Lower lobe of right lung (tissue), 2 donors: ENCODE measurements at regions not wholly inside any gene's neighbourhood (a gene's known extent, or its start where the extent isn't known, plus 50 kb on each side); places are given as distances from the start of the nearest gene placed in this dataset.

Experiments used
- ATAC-seq, 2 donors: fragments of 200-7000 bp; cut with Tn5 transposase; one replicate each; pipeline ENCODE4 v1.9.1; 2020 to 2022; ENCODE audit warnings: mild to moderate bottlenecking in 2 of 2, moderate library complexity in 2 of 2
- DNase-seq: peaks from one replicate; pipeline ENCODE4 v3.0.0-alpha.2; 2020
- H3K27ac ChIP-seq: fragments of 200-600 bp; one replicate; pipeline ENCODE4 v1.8.0; 2022
- H3K27me3 ChIP-seq: fragments of 200-600 bp; one replicate; pipeline ENCODE4 v1.8.0; 2022; ENCODE audit warnings: low read depth
- H3K36me3 ChIP-seq: fragments of 200-600 bp; one replicate; pipeline ENCODE4 v1.8.0; 2022; ENCODE audit warnings: mild to moderate bottlenecking
- H3K4me1 ChIP-seq: fragments of 200-600 bp; one replicate; pipeline ENCODE4 v1.8.0; 2022
- H3K4me3 ChIP-seq: fragments of 200-600 bp; one replicate; pipeline ENCODE4 v1.8.0; 2022; ENCODE audit warnings: mild to moderate bottlenecking
- H3K9me3 ChIP-seq: fragments of 200-600 bp; one replicate; pipeline ENCODE4 v1.8.0; 2022
- CTCF ChIP-seq: fragments of 200-600 bp; IDR thresholded peaks from one replicate; pipeline ENCODE4 v1.8.0; 2022; ENCODE audit warnings: antibody characterized with exemption, mild to moderate bottlenecking
- intact Hi-C: fragments of 100-400 bp; cut with DNase I; formaldehyde crosslinking; loops from one replicate; pipeline ENCODE4 v1.11.0; 2022
- donor health status: DM: no; HTN: yes; CAD: no; lungs with severe emphysema.

- intact Hi-C loops: no loop called here
- ATAC-seq (no peak), DNase-seq (no peak)
- Histone ChIP-seq H3K9me3 (no peaks in the 10 kb centered on the region), H3K27me3 (no peaks in the 10 kb centered on the region), H3K36me3 (no peaks in the 10 kb centered on the region), H3K4me3 (no peak overlapping the region), H3K4me1 (no peaks in the 10 kb centered on the region), H3K27ac (no peak overlapping the region)
- no peak for TF ChIP-seq CTCF
Observed at GRCh38 chr1:73907051-73907450, 290.9 kb downstream of the LRRIQ3 start.

- ATAC-seq (no peak), DNase-seq (no peak)
- no peak for TF ChIP-seq CTCF
- no peaks in the 10 kb centered on the region for H3K4me1 ChIP-seq
- H3K27ac ChIP-seq: no peak overlapping the region
- no peaks in the 10 kb centered on the region for H3K27me3 ChIP-seq
- no peak overlapping the region for H3K4me3 ChIP-seq
- intact Hi-C loops: no loop called here
- no peaks in the 10 kb centered on the region for H3K36me3 ChIP-seq
- H3K9me3 ChIP-seq: no peaks in the 10 kb centered on the region
Observed at GRCh38 chr1:73903092-73903491, 294.9 kb downstream of the LRRIQ3 start.

- no peaks in the 10 kb centered on the region for H3K27me3 ChIP-seq
- intact Hi-C loops: no loop called here
- no peaks in the 10 kb centered on the region for H3K9me3 ChIP-seq
- no peak for ATAC-seq
- no peak overlapping the region for H3K4me3 ChIP-seq
- no peaks in the 10 kb centered on the region for H3K36me3 ChIP-seq
- H3K4me1 ChIP-seq: no peaks in the 10 kb centered on the region
- DNase-seq: no peak
- H3K27ac ChIP-seq: no peak overlapping the region
- no peak for TF ChIP-seq CTCF
Observed at GRCh38 chr1:73901738-73902137, 296.2 kb downstream of the LRRIQ3 start.

- ATAC-seq: no peak
Observed at GRCh38 chr1:73899311-73899710, 298.7 kb downstream of the LRRIQ3 start.

GRCh38 chr1:73898540-73898939 lies 299.4 kb downstream of the LRRIQ3 start:
- intact Hi-C loops: no loop called here
- DNase-seq (no peak), ATAC-seq (no peak)
- no peak overlapping the region for H3K4me3 ChIP-seq
- no peaks in the 10 kb centered on the region for H3K36me3 ChIP-seq
- no peaks in the 10 kb centered on the region for H3K4me1 ChIP-seq
- no peaks in the 10 kb centered on the region for H3K27me3 ChIP-seq
- H3K9me3 ChIP-seq: no peaks in the 10 kb centered on the region
- no peak for TF ChIP-seq CTCF
- H3K27ac ChIP-seq: no peak overlapping the region

More at GRCh38 chr1:73899311-73899710, 298.7 kb downstream of the LRRIQ3 start:
- no peak overlapping the region for H3K27ac ChIP-seq
- H3K4me1 ChIP-seq: no peaks in the 10 kb centered on the region
- no peaks in the 10 kb centered on the region for H3K9me3 ChIP-seq
- H3K27me3 ChIP-seq: no peaks in the 10 kb centered on the region
- H3K36me3 ChIP-seq: no peaks in the 10 kb centered on the region
- DNase-seq: no peak
- TF ChIP-seq CTCF: no peak
- intact Hi-C loops: no loop called here
- H3K4me3 ChIP-seq: no peak overlapping the region

GRCh38 chr1:73887412-73887811 lies 310.6 kb downstream of the LRRIQ3 start:
- H3K27me3 ChIP-seq: no peaks in the 10 kb centered on the region
- no peaks in the 10 kb centered on the region for H3K4me1 ChIP-seq
- intact Hi-C loops: no loop called here
- DNase-seq (no peak), ATAC-seq (no peak)
- H3K4me3 ChIP-seq: no peak overlapping the region
- no peak overlapping the region for H3K27ac ChIP-seq
- TF ChIP-seq CTCF: no peak
- no peaks in the 10 kb centered on the region for H3K9me3 ChIP-seq
- no peaks in the 10 kb centered on the region for H3K36me3 ChIP-seq
